ENCODE measurements at regions not wholly inside any gene's neighbourhood (a gene's known extent, or its start where the extent isn't known, plus 50 kb on each side); places are given as distances from the start of the nearest gene placed in this dataset.

GRCh38 chr12:85697003-85697402 lies 139.2 kb downstream of the RASSF9 start:
- no peak for TF ChIP-seq EZH2 (IDR thresholded peaks at IDR 0.05)
- TF ChIP-seq, protein P1, sequence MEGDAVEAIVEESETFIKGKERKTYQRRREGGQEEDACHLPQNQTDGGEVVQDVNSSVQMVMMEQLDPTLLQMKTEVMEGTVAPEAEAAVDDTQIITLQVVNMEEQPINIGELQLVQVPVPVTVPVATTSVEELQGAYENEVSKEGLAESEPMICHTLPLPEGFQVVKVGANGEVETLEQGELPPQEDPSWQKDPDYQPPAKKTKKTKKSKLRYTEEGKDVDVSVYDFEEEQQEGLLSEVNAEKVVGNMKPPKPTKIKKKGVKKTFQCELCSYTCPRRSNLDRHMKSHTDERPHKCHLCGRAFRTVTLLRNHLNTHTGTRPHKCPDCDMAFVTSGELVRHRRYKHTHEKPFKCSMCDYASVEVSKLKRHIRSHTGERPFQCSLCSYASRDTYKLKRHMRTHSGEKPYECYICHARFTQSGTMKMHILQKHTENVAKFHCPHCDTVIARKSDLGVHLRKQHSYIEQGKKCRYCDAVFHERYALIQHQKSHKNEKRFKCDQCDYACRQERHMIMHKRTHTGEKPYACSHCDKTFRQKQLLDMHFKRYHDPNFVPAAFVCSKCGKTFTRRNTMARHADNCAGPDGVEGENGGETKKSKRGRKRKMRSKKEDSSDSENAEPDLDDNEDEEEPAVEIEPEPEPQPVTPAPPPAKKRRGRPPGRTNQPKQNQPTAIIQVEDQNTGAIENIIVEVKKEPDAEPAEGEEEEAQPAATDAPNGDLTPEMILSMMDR (IDR thresholded peaks at IDR 0.05): no peak
- TF ChIP-seq EZH2phosphoT487 (IDR thresholded peaks at IDR 0.05): no peak

Data from neural progenitor cell (in vitro differentiated cells).